NCI-H526 (cell line): ENCODE measurements at regions not wholly inside any gene's neighbourhood (a gene's known extent, or its start where the extent isn't known, plus 50 kb on each side); places are given as distances from the start of the nearest gene placed in this dataset.
A peak's percentile ranks its signal among the peaks of the same experiment; 100 is the strongest.

Experiments
- DNase-seq, 2 experiments: peaks; one replicate each; lab custom pipeline; 2025; lab: John Stamatoyannopoulos, UW

DNA sequence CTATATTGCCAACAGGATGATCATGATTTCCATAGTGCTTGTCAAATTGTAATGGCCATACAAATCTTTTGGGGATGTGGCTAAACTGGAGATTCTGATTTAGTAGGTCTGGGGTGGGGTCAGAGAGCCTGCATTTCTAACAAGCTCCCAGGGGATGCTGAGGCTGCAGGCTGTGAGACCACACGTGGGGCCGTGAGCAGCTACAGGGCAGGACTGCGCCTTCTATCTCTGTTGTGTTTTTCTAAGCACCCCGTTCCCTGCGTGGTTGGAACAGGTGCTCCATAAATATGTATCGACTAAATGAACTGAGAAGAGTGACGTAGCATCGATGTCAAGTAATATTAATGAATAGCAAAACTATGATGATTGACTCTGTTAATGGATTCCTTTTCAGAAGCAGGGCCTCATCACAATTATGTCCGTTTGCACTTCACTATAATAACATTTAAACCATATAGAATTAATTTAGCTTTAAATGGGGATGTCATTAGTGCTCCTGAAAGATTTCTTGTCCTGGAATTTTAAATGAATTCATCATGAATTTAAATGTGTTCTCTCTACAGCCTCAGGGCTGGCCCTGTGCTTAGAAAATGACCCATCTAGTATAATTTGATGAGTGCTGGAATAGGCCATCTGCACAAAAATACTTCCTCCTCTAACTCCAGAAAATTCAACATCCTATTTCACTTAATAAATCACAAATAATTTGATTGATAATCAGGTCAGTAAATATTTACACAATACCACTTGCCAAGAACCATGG lies 51.7 kb upstream of the SIAH3 start:
- DNase-seq = peak in 1 of 2 experiments; percentile 11
